Chondrocyte (in vitro differentiated cells): ENCODE measurements at regions not wholly inside any gene's neighbourhood (a gene's known extent, or its start where the extent isn't known, plus 50 kb on each side); places are given as distances from the start of the nearest gene placed in this dataset.
"Not testable (repeated sequence)": the region's sequence is repeated elsewhere in the genome, so short reads cannot be mapped to it uniquely, and the experiment has no call there.

Experiments
- DNase-seq: peaks from one replicate; pipeline ENCODE4 v3.0.0; 2021; ENCODE audit warnings: mixed read lengths, low spot score
- H3K27ac Mint-ChIP-seq: one replicate; pipeline ENCODE4 v1.8.0; 2021; ENCODE audit warnings: mild to moderate bottlenecking, moderate library complexity, mixed read lengths; ENCODE audit not compliant: unreplicated experiment
- H3K27me3 Mint-ChIP-seq: 2 replicates; pipeline ENCODE4 v1.8.0; 2021; ENCODE audit warnings: low read depth, mixed read lengths
- H3K36me3 Mint-ChIP-seq: 2 replicates; pipeline ENCODE4 v1.8.0; 2021; ENCODE audit warnings: low read depth, mixed read lengths
- H3K4me1 Mint-ChIP-seq: 2 replicates; pipeline ENCODE4 v1.8.0; 2021; ENCODE audit warnings: low read depth, mild to moderate bottlenecking, mixed read lengths
- H3K4me3 Mint-ChIP-seq: one replicate; pipeline ENCODE4 v1.8.0; 2021; ENCODE audit warnings: mild to moderate bottlenecking, moderate library complexity, mixed read lengths; ENCODE audit not compliant: unreplicated experiment
- H3K9me3 Mint-ChIP-seq: 2 replicates; pipeline ENCODE4 v1.8.0; 2021; ENCODE audit warnings: low read depth, mixed read lengths
- TF ChIP-seq, protein P1 (sequence below): fragments of 200-600 bp; sonication (generic); IDR thresholded peaks from 2 replicates; pipeline ENCODE4 v1.5.0; 2021; ENCODE audit warnings: antibody characterized with exemption, mild to moderate bottlenecking, moderate library complexity

GRCh38 chr2:23042216-23042906 lies 342.6 kb upstream of the KLHL29 start:
- TF ChIP-seq, protein P1, sequence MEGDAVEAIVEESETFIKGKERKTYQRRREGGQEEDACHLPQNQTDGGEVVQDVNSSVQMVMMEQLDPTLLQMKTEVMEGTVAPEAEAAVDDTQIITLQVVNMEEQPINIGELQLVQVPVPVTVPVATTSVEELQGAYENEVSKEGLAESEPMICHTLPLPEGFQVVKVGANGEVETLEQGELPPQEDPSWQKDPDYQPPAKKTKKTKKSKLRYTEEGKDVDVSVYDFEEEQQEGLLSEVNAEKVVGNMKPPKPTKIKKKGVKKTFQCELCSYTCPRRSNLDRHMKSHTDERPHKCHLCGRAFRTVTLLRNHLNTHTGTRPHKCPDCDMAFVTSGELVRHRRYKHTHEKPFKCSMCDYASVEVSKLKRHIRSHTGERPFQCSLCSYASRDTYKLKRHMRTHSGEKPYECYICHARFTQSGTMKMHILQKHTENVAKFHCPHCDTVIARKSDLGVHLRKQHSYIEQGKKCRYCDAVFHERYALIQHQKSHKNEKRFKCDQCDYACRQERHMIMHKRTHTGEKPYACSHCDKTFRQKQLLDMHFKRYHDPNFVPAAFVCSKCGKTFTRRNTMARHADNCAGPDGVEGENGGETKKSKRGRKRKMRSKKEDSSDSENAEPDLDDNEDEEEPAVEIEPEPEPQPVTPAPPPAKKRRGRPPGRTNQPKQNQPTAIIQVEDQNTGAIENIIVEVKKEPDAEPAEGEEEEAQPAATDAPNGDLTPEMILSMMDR: no peak
- DNase-seq: no peak
- Mint-ChIP-seq H3K27ac (no peak overlapping the region), H3K27me3 (peaks cover 3% of the 10 kb centered on the region), H3K4me3 (no peak overlapping the region), H3K4me1 (peaks cover 3% of the 10 kb centered on the region), H3K36me3 (no peaks in the 10 kb centered on the region), H3K9me3 (no peaks in the 10 kb centered on the region)

- no peaks in the 10 kb centered on the region for H3K36me3 Mint-ChIP-seq
- TF ChIP-seq, protein P1: no peak
- peaks cover 4% of the 10 kb centered on the region for H3K9me3 Mint-ChIP-seq
- DNase-seq: no peak
- H3K27ac Mint-ChIP-seq: no peak overlapping the region
- H3K27me3 Mint-ChIP-seq: no peaks in the 10 kb centered on the region
- no peak overlapping the region for H3K4me3 Mint-ChIP-seq
- no peaks in the 10 kb centered on the region for H3K4me1 Mint-ChIP-seq
Measured at GRCh38 chr2:23050388-23050787, 334.6 kb upstream of the KLHL29 start.

- no peak overlapping the region for H3K4me3 Mint-ChIP-seq
- peaks cover 2% of the 10 kb centered on the region for H3K27me3 Mint-ChIP-seq
- DNase-seq: no peak
- H3K36me3 Mint-ChIP-seq: no peaks in the 10 kb centered on the region
- no peak overlapping the region for H3K27ac Mint-ChIP-seq
- TF ChIP-seq, protein P1: no peak
- H3K9me3 Mint-ChIP-seq: peaks cover 4% of the 10 kb centered on the region
- no peaks in the 10 kb centered on the region for H3K4me1 Mint-ChIP-seq
Measured at GRCh38 chr2:23053601-23054000, 331.4 kb upstream of the KLHL29 start.

DNA sequence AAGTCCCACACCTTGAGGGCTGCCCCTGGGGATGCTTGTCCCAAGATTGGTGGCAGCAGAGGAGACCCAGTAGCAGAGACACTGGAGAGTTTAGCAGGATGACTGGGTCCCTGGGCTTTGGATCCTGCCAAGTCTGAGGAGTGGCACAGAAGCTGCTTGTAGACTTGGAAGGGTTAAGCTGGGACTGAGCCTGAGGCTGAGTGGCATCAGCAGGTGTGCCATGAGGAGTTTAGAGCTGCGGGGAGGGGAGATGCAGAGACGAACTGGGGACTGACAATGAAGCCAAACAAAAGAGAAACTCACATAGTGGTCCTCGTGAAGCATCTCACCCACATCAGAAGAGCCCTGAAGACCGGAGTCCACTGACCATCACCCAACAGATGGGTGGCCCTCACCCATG lies 329.7 kb upstream of the KLHL29 start:
- Mint-ChIP-seq H3K27ac (no peak overlapping the region), H3K36me3 (no peaks in the 10 kb centered on the region), H3K9me3 (peaks cover 4% of the 10 kb centered on the region), H3K4me3 (no peak overlapping the region), H3K27me3 (peaks cover 2% of the 10 kb centered on the region), H3K4me1 (no peaks in the 10 kb centered on the region)
- DNase-seq: no peak
- TF ChIP-seq, protein P1: no peak

DNA sequence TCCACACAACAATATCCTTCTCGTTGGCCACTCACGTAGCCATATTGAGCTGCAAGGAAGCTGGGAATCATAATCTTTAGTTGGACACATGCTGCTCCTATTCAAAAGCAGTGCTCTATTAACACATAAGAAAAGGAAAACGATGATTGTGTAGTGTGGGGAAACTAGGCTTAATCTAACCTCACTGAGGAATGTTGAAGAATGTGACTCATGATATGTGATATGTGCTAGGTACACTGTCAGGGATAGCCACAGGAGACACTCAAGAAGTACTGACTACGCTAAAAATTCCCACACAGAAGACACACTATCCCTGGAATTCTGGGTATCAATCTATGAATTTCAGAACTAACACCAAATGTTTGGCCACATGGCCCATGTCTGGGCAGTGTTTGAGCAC lies 328.1 kb upstream of the KLHL29 start:
- not testable (repeated sequence) for H3K27me3 Mint-ChIP-seq, H3K27ac Mint-ChIP-seq, DNase-seq, H3K4me3 Mint-ChIP-seq, H3K36me3 Mint-ChIP-seq, H3K4me1 Mint-ChIP-seq, H3K9me3 Mint-ChIP-seq

DNA sequence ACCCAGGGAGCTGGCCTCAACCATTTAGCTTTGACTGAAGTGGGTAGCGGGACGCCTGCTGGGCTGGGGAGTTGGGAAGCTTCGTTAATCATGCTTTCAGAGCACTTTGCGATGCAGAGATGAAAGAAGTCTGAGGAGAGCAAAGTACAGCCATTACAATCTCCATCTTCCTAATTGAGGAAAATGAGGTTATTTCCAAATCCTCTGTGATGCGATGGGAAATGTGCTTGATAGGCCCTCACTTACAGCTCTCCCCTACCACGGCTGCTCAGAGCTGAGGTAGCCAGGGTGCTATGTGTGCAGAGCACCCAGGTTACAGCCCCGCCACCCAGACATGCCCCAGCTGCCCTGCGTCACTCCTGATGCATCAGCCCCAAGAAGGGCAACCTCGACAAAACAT lies 326.5 kb upstream of the KLHL29 start:
- TF ChIP-seq, protein P1: no peak
- H3K9me3 Mint-ChIP-seq: no peaks in the 10 kb centered on the region
- H3K4me1 Mint-ChIP-seq: no peaks in the 10 kb centered on the region
- H3K27me3 Mint-ChIP-seq: peaks cover 6% of the 10 kb centered on the region
- H3K36me3 Mint-ChIP-seq: no peaks in the 10 kb centered on the region
- H3K4me3 Mint-ChIP-seq: no peak overlapping the region
- DNase-seq: no peak
- no peak overlapping the region for H3K27ac Mint-ChIP-seq
